HG02759 (cell line): ENCODE measurements at regions not wholly inside any gene's neighbourhood (a gene's known extent, or its start where the extent isn't known, plus 50 kb on each side); places are given as distances from the start of the nearest gene placed in this dataset.
"Not testable (repeated sequence)": the region's sequence is repeated elsewhere in the genome, so short reads cannot be mapped to it uniquely, and the experiment has no call there.

Experiments used
- ATAC-seq: cut with Tn5 transposase; IDR thresholded peaks from one replicate; pipeline ENCODE4 v1.9.1; 2021; ENCODE audit warnings: mild to moderate bottlenecking, moderate library complexity; ENCODE audit not compliant: unreplicated experiment

GRCh38 chr4:45502471-45502870 is 621.4 kb downstream of the GABRG1 start:
- no peak for ATAC-seq

GRCh38 chr4:45484740-45485139 is 639.1 kb downstream of the GABRG1 start:
- ATAC-seq, result no peak

GRCh38 chr4:45482346-45482745 is 641.5 kb downstream of the GABRG1 start:
- no peak for ATAC-seq

- no peak for ATAC-seq
Measured at GRCh38 chr4:45477311-45477733, 646.5 kb downstream of the GABRG1 start.

- no peak for ATAC-seq
Measured at GRCh38 chr4:45475548-45475947, 648.3 kb downstream of the GABRG1 start.

GRCh38 chr4:45472490-45472889 is 651.4 kb downstream of the GABRG1 start:
- ATAC-seq, result no peak

GRCh38 chr4:45471335-45471734 is 652.5 kb downstream of the GABRG1 start:
- no peak for ATAC-seq

GRCh38 chr4:45467157-45467556 is 656.7 kb downstream of the GABRG1 start:
- ATAC-seq, result no peak

- not testable (repeated sequence) for ATAC-seq
Measured at GRCh38 chr4:45460157-45460556, 663.7 kb downstream of the GABRG1 start.

- ATAC-seq, result no peak
Measured at GRCh38 chr4:45455217-45455616, 668.6 kb downstream of the GABRG1 start.

- peak; percentile 67 for ATAC-seq
Measured at GRCh38 chr4:45453258-45453853, 670.5 kb downstream of the GABRG1 start.

GRCh38 chr4:45442466-45442865 is 681.4 kb downstream of the GABRG1 start:
- no peak for ATAC-seq

- ATAC-seq, result no peak
Measured at GRCh38 chr4:45438047-45438446, 685.8 kb downstream of the GABRG1 start.

GRCh38 chr4:45437381-45437780 is 686.5 kb downstream of the GABRG1 start:
- no peak for ATAC-seq

GRCh38 chr4:45425135-45425534 is 698.7 kb downstream of the GABRG1 start:
- ATAC-seq, result no peak

GRCh38 chr4:45423896-45424295 is 697.5 kb upstream of the GNPDA2 start:
- no peak for ATAC-seq

GRCh38 chr4:45420091-45420674 is 693.8 kb upstream of the GNPDA2 start:
- ATAC-seq, result not testable (repeated sequence)

GRCh38 chr4:45410701-45411210 is 684.4 kb upstream of the GNPDA2 start:
- ATAC-seq, result no peak

GRCh38 chr4:45409536-45409935 is 683.2 kb upstream of the GNPDA2 start:
- ATAC-seq, result no peak

GRCh38 chr4:45408996-45409395 is 682.6 kb upstream of the GNPDA2 start:
- ATAC-seq, result no peak

GRCh38 chr4:45399116-45399515 is 672.8 kb upstream of the GNPDA2 start:
- ATAC-seq, result no peak

GRCh38 chr4:45385306-45385705 is 659.0 kb upstream of the GNPDA2 start:
- no peak for ATAC-seq

- ATAC-seq, result no peak
Measured at GRCh38 chr4:45370408-45370807, 644.1 kb upstream of the GNPDA2 start.
